Type B pancreatic cell (in vitro differentiated cells): ENCODE measurements at regions not wholly inside any gene's neighbourhood (a gene's known extent, or its start where the extent isn't known, plus 50 kb on each side); places are given as distances from the start of the nearest gene placed in this dataset.
"Not testable (repeated sequence)": the region's sequence is repeated elsewhere in the genome, so short reads cannot be mapped to it uniquely, and the experiment has no call there.

Experiments used
- DNase-seq: peaks from one replicate; pipeline ENCODE4 v3.0.0; 2021; ENCODE audit warnings: mixed read lengths; ENCODE audit not compliant: unreplicated experiment; ENCODE audit errors: extremely low spot score
- H3K27ac Mint-ChIP-seq: 2 replicates; pipeline ENCODE4 v1.8.0; 2021; ENCODE audit warnings: mild to moderate bottlenecking, mixed read lengths
- H3K27me3 Mint-ChIP-seq: 2 replicates; pipeline ENCODE4 v1.8.0; 2021; ENCODE audit warnings: mixed read lengths
- H3K36me3 Mint-ChIP-seq: 2 replicates; pipeline ENCODE4 v1.8.0; 2021; ENCODE audit warnings: mixed read lengths
- H3K4me1 Mint-ChIP-seq: one replicate; pipeline ENCODE4 v1.8.0; 2021; ENCODE audit warnings: mixed read lengths; ENCODE audit not compliant: unreplicated experiment
- H3K4me3 Mint-ChIP-seq: 2 replicates; pipeline ENCODE4 v1.8.0; 2021; ENCODE audit warnings: mild to moderate bottlenecking, mixed read lengths
- H3K9me3 Mint-ChIP-seq: 2 replicates; pipeline ENCODE4 v1.8.0; 2021; ENCODE audit warnings: mixed read lengths
- CTCF ChIP-seq: fragments of 200-600 bp; sonication (generic); conservative IDR thresholded peaks from 2 replicates; pipeline ENCODE4 v1.5.0; 2021; ENCODE audit warnings: antibody characterized with exemption, mild to moderate bottlenecking

GRCh38 chr3:107189158-107189791, 188.0 kb upstream of the CCDC54 start:
- no peaks in the 10 kb centered on the region for H3K4me1 Mint-ChIP-seq
- no peaks in the 10 kb centered on the region for H3K36me3 Mint-ChIP-seq
- no peak overlapping the region for H3K27ac Mint-ChIP-seq
- no peak for DNase-seq
- H3K9me3 Mint-ChIP-seq, result no peaks in the 10 kb centered on the region
- TF ChIP-seq CTCF, result no peak
- no peak overlapping the region for H3K4me3 Mint-ChIP-seq
- no peaks in the 10 kb centered on the region for H3K27me3 Mint-ChIP-seq

GRCh38 chr3:107193116-107193515, 184.1 kb upstream of the CCDC54 start:
- TF ChIP-seq CTCF, result no peak
- peaks cover 3% of the 10 kb centered on the region for H3K4me1 Mint-ChIP-seq
- no peaks in the 10 kb centered on the region for H3K9me3 Mint-ChIP-seq
- no peak for DNase-seq
- H3K4me3 Mint-ChIP-seq, result no peak overlapping the region
- H3K36me3 Mint-ChIP-seq, result no peaks in the 10 kb centered on the region
- no peak overlapping the region for H3K27ac Mint-ChIP-seq
- H3K27me3 Mint-ChIP-seq, result no peaks in the 10 kb centered on the region

GRCh38 chr3:107198581-107199181, 178.6 kb upstream of the CCDC54 start:
- DNase-seq, result no peak
- Mint-ChIP-seq H3K27ac (no peak overlapping the region), H3K36me3 (no peaks in the 10 kb centered on the region), H3K9me3 (no peaks in the 10 kb centered on the region), H3K4me3 (no peak overlapping the region), H3K27me3 (no peaks in the 10 kb centered on the region), H3K4me1 (peaks cover 10% of the 10 kb centered on the region)
- TF ChIP-seq CTCF, result no peak

- Mint-ChIP-seq H3K27ac (no peak overlapping the region), H3K4me3 (no peak overlapping the region), H3K36me3 (no peaks in the 10 kb centered on the region)
Measured at GRCh38 chr3:107201146-107201545, 176.1 kb upstream of the CCDC54 start.

GRCh38 chr3:107202885-107203284, 174.4 kb upstream of the CCDC54 start:
- H3K9me3 Mint-ChIP-seq, H3K27me3 Mint-ChIP-seq: not testable (repeated sequence)

More at GRCh38 chr3:107201146-107201545, 176.1 kb upstream of the CCDC54 start:
- Mint-ChIP-seq H3K9me3 (no peaks in the 10 kb centered on the region), H3K27me3 (no peaks in the 10 kb centered on the region), H3K4me1 (peaks cover 10% of the 10 kb centered on the region)
- no peak for DNase-seq
- TF ChIP-seq CTCF, result no peak

GRCh38 chr3:107204121-107204520, 173.1 kb upstream of the CCDC54 start:
- no peak overlapping the region for H3K4me3 Mint-ChIP-seq
- no peak overlapping the region for H3K27ac Mint-ChIP-seq
- no peak for TF ChIP-seq CTCF
- DNase-seq, result no peak
- no peaks in the 10 kb centered on the region for H3K36me3 Mint-ChIP-seq
- peaks cover 16% of the 10 kb centered on the region for H3K4me1 Mint-ChIP-seq
- no peaks in the 10 kb centered on the region for H3K27me3 Mint-ChIP-seq
- no peaks in the 10 kb centered on the region for H3K9me3 Mint-ChIP-seq

More at GRCh38 chr3:107202885-107203284, 174.4 kb upstream of the CCDC54 start:
- H3K36me3 Mint-ChIP-seq, DNase-seq, H3K4me3 Mint-ChIP-seq, H3K27ac Mint-ChIP-seq: not testable (repeated sequence)
- H3K4me1 Mint-ChIP-seq, result peaks cover 13% of the 10 kb centered on the region
